GM23338 (cell line): ENCODE measurements at regions not wholly inside any gene's neighbourhood (a gene's known extent, or its start where the extent isn't known, plus 50 kb on each side); places are given as distances from the start of the nearest gene placed in this dataset.

Source experiments
- ATAC-seq: fragments of 200-7000 bp; cut with Tn5 transposase; 3 replicates; pipeline ENCODE4 v1.9.1; 2020
- DNase-seq: peaks from one replicate; pipeline ENCODE4 v3.0.0-alpha.2; 2015; ENCODE audit warnings: low spot score
- H2AFZ ChIP-seq: fragments of 200-600 bp; sonication (generic); 2 replicates; pipeline ENCODE4 v1.8.0; 2016; ENCODE audit warnings: antibody characterized with exemption, mild to moderate bottlenecking, moderate library complexity
- H3F3A ChIP-seq: fragments of 200-600 bp; sonication (generic); replicated peaks from 2 replicates; pipeline ENCODE4 v1.8.0; 2017; ENCODE audit warnings: antibody characterized with exemption, mixed run types, low read depth
- H3K27ac ChIP-seq: fragments of 200-600 bp; sonication (generic); 2 replicates; pipeline ENCODE4 v1.6.1; 2016; ENCODE audit warnings: low read depth
- H3K27me3 ChIP-seq: fragments of 200-600 bp; sonication (generic); 2 replicates; pipeline ENCODE4 v1.8.0; 2016; ENCODE audit warnings: mild to moderate bottlenecking, mixed run types, moderate library complexity; ENCODE audit not compliant: insufficient read depth
- H3K36me3 ChIP-seq: fragments of 200-600 bp; sonication (generic); 2 replicates; pipeline ENCODE4 v1.8.0; 2016; ENCODE audit warnings: mild to moderate bottlenecking; ENCODE audit not compliant: insufficient read depth
- H3K4me1 ChIP-seq: fragments of 200-600 bp; sonication (generic); 2 replicates; pipeline ENCODE4 v1.8.0; 2016; ENCODE audit warnings: mild to moderate bottlenecking, moderate library complexity; ENCODE audit not compliant: insufficient read depth
- H3K4me2 ChIP-seq: fragments of 200-600 bp; sonication (generic); 2 replicates; pipeline ENCODE4 v1.7.1; 2017; ENCODE audit warnings: mixed run types
- H3K4me3 ChIP-seq: fragments of 200-600 bp; sonication (generic); 2 replicates; pipeline ENCODE4 v1.6.1; 2016; ENCODE audit warnings: mixed run types
- H3K79me2 ChIP-seq: fragments of 200-600 bp; sonication (generic); replicated peaks from 2 replicates; pipeline ENCODE4 v1.8.0; 2017; ENCODE audit warnings: mild to moderate bottlenecking; ENCODE audit not compliant: insufficient read depth
- H3K9me2 ChIP-seq: fragments of 200-600 bp; sonication (generic); 2 replicates; pipeline ENCODE4 v1.8.0; 2017; ENCODE audit not compliant: insufficient read depth
- H4K20me1 ChIP-seq: fragments of 200-600 bp; sonication (generic); replicated peaks from 2 replicates; pipeline ENCODE4 v1.8.0; 2017; ENCODE audit warnings: mild to moderate bottlenecking; ENCODE audit not compliant: insufficient read depth
- H3K27ac Mint-ChIP-seq: 2 replicates; pipeline ENCODE4 v1.8.0; 2020; ENCODE audit warnings: inconsistent platforms, mild to moderate bottlenecking, moderate library complexity, mixed read lengths
- H3K27me3 Mint-ChIP-seq: 3 replicates; pipeline ENCODE4 v1.8.0; 2022; ENCODE audit warnings: low read depth, mild to moderate bottlenecking, moderate library complexity, mixed read lengths, inconsistent platforms; ENCODE audit not compliant: insufficient read depth, poor library complexity
- H3K36me3 Mint-ChIP-seq: 3 replicates; pipeline ENCODE4 v1.8.0; 2021; ENCODE audit warnings: low read depth, mild to moderate bottlenecking, inconsistent platforms, moderate library complexity, mixed read lengths
- H3K4me1 Mint-ChIP-seq: 3 replicates; pipeline ENCODE4 v1.8.0; 2020; ENCODE audit warnings: mild to moderate bottlenecking, inconsistent platforms, mixed read lengths
- H3K4me3 Mint-ChIP-seq: 3 replicates; pipeline ENCODE4 v1.8.0; 2021; ENCODE audit warnings: moderate library complexity, mild to moderate bottlenecking, inconsistent platforms, mixed read lengths
- H3K9me3 Mint-ChIP-seq: 3 replicates; pipeline ENCODE4 v1.8.0; 2020; ENCODE audit warnings: moderate library complexity, mild to moderate bottlenecking, inconsistent platforms, mixed read lengths
- CREB1 ChIP-seq: fragments of 250-450 bp; sonication (Bioruptor Pico); IDR thresholded peaks from 2 replicates; pipeline ENCODE4 v1.5.0; 2020; ENCODE audit warnings: low read depth, mild to moderate bottlenecking, moderate library complexity
- EZH2 ChIP-seq: fragments of 200-600 bp; sonication (generic); IDR thresholded peaks from one replicate; pipeline ENCODE4 v1.8.0; 2017; ENCODE audit warnings: antibody characterized with exemption, mild to moderate bottlenecking, low read depth; ENCODE audit not compliant: unreplicated experiment
- EZH2phosphoT487 ChIP-seq: fragments of 200-600 bp; sonication (generic); IDR thresholded peaks from one replicate; pipeline ENCODE4 v1.8.1; 2018; ENCODE audit warnings: antibody characterized with exemption; ENCODE audit not compliant: unreplicated experiment
- JUNB ChIP-seq: IDR thresholded peaks from one replicate; pipeline ENCODE4 v1.6.1; 2016; ENCODE audit warnings: antibody characterized with exemption; ENCODE audit not compliant: unreplicated experiment
- NANOG ChIP-seq: IDR thresholded peaks from 2 replicates; pipeline ENCODE4 v1.6.1; 2016; ENCODE audit warnings: antibody characterized with exemption, borderline replicate concordance
- POLR2AphosphoS5 ChIP-seq: IDR thresholded peaks from 2 replicates; pipeline ENCODE4 v1.6.1; 2016; ENCODE audit warnings: antibody characterized with exemption, low read depth
- STAT1 ChIP-seq: IDR thresholded peaks from one replicate; pipeline ENCODE4 v1.6.1; 2016; ENCODE audit warnings: antibody characterized with exemption; ENCODE audit not compliant: unreplicated experiment
- ZNF114 ChIP-seq: fragments of 250-450 bp; sonication (Bioruptor Pico); IDR thresholded peaks from 2 replicates; pipeline ENCODE4 v1.5.0; 2020; ENCODE audit warnings: mild to moderate bottlenecking, moderate library complexity
- ZNF331 ChIP-seq: fragments of 250-450 bp; sonication (Bioruptor Pico); IDR thresholded peaks from 2 replicates; pipeline ENCODE4 v1.5.0; 2020; ENCODE audit warnings: low read depth, mild to moderate bottlenecking, moderate library complexity
- TF ChIP-seq, protein P1 (sequence below): fragments of 250-450 bp; sonication (Bioruptor Pico); IDR thresholded peaks from 2 replicates; pipeline ENCODE4 v1.5.0; 2020; ENCODE audit warnings: mild to moderate bottlenecking, moderate library complexity
- TF ChIP-seq, protein P2 (sequence below): IDR thresholded peaks from 2 replicates; pipeline ENCODE4 v1.6.1; 2016; ENCODE audit warnings: antibody characterized with exemption
- TF ChIP-seq, protein P3 (sequence below), 2 experiments: fragments of 200-600 bp in 1 of 2; sonication (generic) in 1 of 2; conservative IDR thresholded peaks; 2 replicates each; pipeline versions ENCODE4 v1.5.1 to v1.6.1; 2016 to 2017; ENCODE audit warnings: antibody characterized with exemption in 2 of 2, low read depth in 2 of 2, mild to moderate bottlenecking in 2 of 2, moderate library complexity in 1 of 2
- TF ChIP-seq, protein P4 (sequence below): IDR thresholded peaks from one replicate; pipeline ENCODE4 v1.6.1; 2018; ENCODE audit warnings: antibody characterized with exemption; ENCODE audit not compliant: unreplicated experiment

DNA sequence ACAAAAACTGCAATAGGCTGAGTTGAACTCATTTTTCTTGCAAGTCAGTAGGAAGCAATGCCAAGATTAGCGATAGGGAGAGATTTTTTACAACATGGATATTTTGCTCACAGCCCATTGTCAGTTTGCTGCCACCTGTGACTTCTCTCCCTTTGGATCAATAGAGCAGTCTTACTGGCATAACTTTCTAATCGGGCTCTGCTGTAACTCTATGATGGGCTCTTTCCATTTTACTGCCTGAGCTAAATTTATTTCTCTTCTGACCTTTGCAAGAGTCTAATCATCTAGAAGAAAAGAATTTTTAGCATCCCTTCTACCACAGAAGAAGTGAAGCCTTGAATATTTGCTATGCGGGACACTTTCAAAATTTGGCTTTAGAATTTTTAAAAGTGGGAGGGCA, 53.6 kb upstream of the SGCD start:
- no peaks in the 10 kb centered on the region for H3K27me3 ChIP-seq
- H4K20me1 ChIP-seq: no peaks in the 10 kb centered on the region
- ATAC-seq: no peak
- TF ChIP-seq ZNF331 (CRISPR knock-in tag) (no peak), POLR2AphosphoS5 (no peak), JUNB (no peak), EZH2 (no peak), STAT1 (no peak), EZH2phosphoT487 (no peak), NANOG (no peak), ZNF114 (CRISPR knock-in tag) (no peak), CREB1 (CRISPR knock-in tag) (no peak)
- TF ChIP-seq, protein P1, sequence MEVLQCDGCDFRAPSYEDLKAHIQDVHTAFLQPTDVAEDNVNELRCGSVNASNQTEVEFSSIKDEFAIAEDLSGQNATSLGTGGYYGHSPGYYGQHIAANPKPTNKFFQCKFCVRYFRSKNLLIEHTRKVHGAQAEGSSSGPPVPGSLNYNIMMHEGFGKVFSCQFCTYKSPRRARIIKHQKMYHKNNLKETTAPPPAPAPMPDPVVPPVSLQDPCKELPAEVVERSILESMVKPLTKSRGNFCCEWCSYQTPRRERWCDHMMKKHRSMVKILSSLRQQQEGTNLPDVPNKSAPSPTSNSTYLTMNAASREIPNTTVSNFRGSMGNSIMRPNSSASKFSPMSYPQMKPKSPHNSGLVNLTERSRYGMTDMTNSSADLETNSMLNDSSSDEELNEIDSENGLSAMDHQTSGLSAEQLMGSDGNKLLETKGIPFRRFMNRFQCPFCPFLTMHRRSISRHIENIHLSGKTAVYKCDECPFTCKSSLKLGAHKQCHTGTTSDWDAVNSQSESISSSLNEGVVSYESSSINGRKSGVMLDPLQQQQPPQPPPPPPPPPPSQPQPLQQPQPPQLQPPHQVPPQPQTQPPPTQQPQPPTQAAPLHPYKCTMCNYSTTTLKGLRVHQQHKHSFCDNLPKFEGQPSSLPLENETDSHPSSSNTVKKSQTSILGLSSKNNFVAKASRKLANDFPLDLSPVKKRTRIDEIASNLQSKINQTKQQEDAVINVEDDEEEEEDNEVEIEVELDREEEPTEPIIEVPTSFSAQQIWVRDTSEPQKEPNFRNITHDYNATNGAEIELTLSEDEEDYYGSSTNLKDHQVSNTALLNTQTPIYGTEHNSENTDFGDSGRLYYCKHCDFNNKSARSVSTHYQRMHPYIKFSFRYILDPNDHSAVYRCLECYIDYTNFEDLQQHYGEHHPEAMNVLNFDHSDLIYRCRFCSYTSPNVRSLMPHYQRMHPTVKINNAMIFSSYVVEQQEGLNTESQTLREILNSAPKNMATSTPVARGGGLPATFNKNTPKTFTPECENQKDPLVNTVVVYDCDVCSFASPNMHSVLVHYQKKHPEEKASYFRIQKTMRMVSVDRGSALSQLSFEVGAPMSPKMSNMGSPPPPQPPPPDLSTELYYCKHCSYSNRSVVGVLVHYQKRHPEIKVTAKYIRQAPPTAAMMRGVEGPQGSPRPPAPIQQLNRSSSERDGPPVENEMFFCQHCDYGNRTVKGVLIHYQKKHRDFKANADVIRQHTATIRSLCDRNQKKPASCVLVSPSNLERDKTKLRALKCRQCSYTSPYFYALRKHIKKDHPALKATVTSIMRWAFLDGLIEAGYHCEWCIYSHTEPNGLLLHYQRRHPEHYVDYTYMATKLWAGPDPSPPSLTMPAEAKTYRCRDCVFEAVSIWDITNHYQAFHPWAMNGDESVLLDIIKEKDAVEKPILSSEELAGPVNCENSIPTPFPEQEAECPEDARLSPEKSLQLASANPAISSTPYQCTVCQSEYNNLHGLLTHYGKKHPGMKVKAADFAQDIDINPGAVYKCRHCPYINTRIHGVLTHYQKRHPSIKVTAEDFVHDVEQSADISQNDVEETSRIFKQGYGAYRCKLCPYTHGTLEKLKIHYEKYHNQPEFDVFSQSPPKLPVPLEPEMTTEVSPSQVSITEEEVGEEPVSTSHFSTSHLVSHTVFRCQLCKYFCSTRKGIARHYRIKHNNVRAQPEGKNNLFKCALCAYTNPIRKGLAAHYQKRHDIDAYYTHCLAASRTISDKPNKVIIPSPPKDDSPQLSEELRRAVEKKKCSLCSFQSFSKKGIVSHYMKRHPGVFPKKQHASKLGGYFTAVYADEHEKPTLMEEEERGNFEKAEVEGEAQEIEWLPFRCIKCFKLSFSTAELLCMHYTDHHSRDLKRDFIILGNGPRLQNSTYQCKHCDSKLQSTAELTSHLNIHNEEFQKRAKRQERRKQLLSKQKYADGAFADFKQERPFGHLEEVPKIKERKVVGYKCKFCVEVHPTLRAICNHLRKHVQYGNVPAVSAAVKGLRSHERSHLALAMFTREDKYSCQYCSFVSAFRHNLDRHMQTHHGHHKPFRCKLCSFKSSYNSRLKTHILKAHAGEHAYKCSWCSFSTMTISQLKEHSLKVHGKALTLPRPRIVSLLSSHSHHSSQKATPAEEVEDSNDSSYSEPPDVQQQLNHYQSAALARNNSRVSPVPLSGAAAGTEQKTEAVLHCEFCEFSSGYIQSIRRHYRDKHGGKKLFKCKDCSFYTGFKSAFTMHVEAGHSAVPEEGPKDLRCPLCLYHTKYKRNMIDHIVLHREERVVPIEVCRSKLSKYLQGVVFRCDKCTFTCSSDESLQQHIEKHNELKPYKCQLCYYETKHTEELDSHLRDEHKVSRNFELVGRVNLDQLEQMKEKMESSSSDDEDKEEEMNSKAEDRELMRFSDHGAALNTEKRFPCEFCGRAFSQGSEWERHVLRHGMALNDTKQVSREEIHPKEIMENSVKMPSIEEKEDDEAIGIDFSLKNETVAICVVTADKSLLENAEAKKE (CRISPR knock-in tag): no peak
- TF ChIP-seq, protein P2, sequence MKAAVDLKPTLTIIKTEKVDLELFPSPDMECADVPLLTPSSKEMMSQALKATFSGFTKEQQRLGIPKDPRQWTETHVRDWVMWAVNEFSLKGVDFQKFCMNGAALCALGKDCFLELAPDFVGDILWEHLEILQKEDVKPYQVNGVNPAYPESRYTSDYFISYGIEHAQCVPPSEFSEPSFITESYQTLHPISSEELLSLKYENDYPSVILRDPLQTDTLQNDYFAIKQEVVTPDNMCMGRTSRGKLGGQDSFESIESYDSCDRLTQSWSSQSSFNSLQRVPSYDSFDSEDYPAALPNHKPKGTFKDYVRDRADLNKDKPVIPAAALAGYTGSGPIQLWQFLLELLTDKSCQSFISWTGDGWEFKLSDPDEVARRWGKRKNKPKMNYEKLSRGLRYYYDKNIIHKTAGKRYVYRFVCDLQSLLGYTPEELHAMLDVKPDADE: no peak
- TF ChIP-seq, protein P3, sequence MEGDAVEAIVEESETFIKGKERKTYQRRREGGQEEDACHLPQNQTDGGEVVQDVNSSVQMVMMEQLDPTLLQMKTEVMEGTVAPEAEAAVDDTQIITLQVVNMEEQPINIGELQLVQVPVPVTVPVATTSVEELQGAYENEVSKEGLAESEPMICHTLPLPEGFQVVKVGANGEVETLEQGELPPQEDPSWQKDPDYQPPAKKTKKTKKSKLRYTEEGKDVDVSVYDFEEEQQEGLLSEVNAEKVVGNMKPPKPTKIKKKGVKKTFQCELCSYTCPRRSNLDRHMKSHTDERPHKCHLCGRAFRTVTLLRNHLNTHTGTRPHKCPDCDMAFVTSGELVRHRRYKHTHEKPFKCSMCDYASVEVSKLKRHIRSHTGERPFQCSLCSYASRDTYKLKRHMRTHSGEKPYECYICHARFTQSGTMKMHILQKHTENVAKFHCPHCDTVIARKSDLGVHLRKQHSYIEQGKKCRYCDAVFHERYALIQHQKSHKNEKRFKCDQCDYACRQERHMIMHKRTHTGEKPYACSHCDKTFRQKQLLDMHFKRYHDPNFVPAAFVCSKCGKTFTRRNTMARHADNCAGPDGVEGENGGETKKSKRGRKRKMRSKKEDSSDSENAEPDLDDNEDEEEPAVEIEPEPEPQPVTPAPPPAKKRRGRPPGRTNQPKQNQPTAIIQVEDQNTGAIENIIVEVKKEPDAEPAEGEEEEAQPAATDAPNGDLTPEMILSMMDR (conservative IDR thresholded peaks at IDR 0.05; ENCODE audit: low read depth in 2 of 2): no peak
- TF ChIP-seq, protein P4, sequence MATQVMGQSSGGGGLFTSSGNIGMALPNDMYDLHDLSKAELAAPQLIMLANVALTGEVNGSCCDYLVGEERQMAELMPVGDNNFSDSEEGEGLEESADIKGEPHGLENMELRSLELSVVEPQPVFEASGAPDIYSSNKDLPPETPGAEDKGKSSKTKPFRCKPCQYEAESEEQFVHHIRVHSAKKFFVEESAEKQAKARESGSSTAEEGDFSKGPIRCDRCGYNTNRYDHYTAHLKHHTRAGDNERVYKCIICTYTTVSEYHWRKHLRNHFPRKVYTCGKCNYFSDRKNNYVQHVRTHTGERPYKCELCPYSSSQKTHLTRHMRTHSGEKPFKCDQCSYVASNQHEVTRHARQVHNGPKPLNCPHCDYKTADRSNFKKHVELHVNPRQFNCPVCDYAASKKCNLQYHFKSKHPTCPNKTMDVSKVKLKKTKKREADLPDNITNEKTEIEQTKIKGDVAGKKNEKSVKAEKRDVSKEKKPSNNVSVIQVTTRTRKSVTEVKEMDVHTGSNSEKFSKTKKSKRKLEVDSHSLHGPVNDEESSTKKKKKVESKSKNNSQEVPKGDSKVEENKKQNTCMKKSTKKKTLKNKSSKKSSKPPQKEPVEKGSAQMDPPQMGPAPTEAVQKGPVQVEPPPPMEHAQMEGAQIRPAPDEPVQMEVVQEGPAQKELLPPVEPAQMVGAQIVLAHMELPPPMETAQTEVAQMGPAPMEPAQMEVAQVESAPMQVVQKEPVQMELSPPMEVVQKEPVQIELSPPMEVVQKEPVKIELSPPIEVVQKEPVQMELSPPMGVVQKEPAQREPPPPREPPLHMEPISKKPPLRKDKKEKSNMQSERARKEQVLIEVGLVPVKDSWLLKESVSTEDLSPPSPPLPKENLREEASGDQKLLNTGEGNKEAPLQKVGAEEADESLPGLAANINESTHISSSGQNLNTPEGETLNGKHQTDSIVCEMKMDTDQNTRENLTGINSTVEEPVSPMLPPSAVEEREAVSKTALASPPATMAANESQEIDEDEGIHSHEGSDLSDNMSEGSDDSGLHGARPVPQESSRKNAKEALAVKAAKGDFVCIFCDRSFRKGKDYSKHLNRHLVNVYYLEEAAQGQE: no peak
- H3F3A ChIP-seq: no peaks in the 10 kb centered on the region
- no peaks in the 10 kb centered on the region for H3K79me2 ChIP-seq
- H3K36me3 ChIP-seq: no peaks in the 10 kb centered on the region; the same call in 1 of the 2 replicates
- Mint-ChIP-seq H3K27me3 (no peaks in the 10 kb centered on the region), H3K4me1 (no peaks in the 10 kb centered on the region; the same call in 2 of the 3 replicates), H3K9me3 (peaks cover 8% of the 10 kb centered on the region), H3K4me3 (no peak overlapping the region), H3K27ac (no peak overlapping the region), H3K36me3 (peaks cover 5% of the 10 kb centered on the region)
- H3K4me3 ChIP-seq: no peak overlapping the region
- peak overlapping the region; percentile 1; the same call in 1 of the 2 replicates for H2AFZ ChIP-seq
- peaks cover 10% of the 10 kb centered on the region; the same call in 1 of the 2 replicates for H3K4me1 ChIP-seq
- no peak overlapping the region for H3K4me2 ChIP-seq
- no peak overlapping the region for H3K27ac ChIP-seq
- DNase-seq: no peak
- peaks cover 6% of the 10 kb centered on the region; the same call in 1 of the 2 replicates for H3K9me2 ChIP-seq
